Fibroblast of mammary gland (primary cell): ENCODE measurements at regions not wholly inside any gene's neighbourhood (a gene's known extent, or its start where the extent isn't known, plus 50 kb on each side); places are given as distances from the start of the nearest gene placed in this dataset.

Source experiments
- DNase-seq: peaks from one replicate; pipeline ENCODE4 v3.0.0-alpha.2; 2010; ENCODE audit warnings: low read depth
- H3K4me3 ChIP-seq: 2 replicates; pipeline ENCODE4 v1.5.1; 2011; ENCODE audit warnings: low read depth, mild to moderate bottlenecking, low read length, moderate library complexity; ENCODE audit not compliant: control insufficient read depth
- TF ChIP-seq, protein P1 (sequence below): conservative IDR thresholded peaks from 2 replicates; pipeline ENCODE4 v1.5.1; 2011; ENCODE audit warnings: low read depth, low read length, inconsistent platforms; ENCODE audit not compliant: control insufficient read depth, insufficient read depth

DNA sequence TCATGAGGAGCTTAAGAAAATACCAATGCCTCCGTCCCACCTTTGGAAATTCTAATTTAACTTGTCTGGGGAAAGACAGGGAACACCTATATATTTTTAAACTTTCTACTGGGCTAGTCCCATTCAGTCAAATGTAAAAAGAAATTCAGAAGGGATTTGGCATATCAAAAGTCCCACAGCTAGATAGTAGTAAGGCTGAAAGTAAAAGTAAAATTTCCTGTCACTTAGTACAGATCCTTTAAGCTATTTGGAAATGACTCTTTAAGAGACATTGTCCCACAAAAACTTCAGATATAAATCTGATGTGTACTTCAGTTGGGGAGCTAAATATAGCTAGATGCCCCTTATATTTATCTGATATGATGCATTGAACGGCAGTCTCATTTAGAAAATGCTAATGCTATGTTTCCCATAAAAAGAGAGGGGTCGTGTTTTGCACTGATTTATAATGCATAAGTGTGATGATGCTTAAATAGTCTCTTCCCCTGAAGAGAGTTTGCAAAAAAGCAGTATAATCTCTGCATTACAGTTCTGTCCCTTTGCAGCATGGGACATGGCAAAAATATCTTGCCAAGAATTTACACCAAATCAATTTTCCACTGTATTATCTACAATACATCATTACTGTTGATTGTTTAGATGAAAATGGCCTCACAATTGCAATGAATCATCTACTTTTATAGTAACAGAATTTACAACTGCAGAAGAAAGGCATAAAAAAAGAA is 860.8 kb upstream of the MAP3K7 start:
- H3K4me3 ChIP-seq: no peak overlapping the region
- DNase-seq: no peak
- TF ChIP-seq, protein P1, sequence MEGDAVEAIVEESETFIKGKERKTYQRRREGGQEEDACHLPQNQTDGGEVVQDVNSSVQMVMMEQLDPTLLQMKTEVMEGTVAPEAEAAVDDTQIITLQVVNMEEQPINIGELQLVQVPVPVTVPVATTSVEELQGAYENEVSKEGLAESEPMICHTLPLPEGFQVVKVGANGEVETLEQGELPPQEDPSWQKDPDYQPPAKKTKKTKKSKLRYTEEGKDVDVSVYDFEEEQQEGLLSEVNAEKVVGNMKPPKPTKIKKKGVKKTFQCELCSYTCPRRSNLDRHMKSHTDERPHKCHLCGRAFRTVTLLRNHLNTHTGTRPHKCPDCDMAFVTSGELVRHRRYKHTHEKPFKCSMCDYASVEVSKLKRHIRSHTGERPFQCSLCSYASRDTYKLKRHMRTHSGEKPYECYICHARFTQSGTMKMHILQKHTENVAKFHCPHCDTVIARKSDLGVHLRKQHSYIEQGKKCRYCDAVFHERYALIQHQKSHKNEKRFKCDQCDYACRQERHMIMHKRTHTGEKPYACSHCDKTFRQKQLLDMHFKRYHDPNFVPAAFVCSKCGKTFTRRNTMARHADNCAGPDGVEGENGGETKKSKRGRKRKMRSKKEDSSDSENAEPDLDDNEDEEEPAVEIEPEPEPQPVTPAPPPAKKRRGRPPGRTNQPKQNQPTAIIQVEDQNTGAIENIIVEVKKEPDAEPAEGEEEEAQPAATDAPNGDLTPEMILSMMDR: no peak

DNA sequence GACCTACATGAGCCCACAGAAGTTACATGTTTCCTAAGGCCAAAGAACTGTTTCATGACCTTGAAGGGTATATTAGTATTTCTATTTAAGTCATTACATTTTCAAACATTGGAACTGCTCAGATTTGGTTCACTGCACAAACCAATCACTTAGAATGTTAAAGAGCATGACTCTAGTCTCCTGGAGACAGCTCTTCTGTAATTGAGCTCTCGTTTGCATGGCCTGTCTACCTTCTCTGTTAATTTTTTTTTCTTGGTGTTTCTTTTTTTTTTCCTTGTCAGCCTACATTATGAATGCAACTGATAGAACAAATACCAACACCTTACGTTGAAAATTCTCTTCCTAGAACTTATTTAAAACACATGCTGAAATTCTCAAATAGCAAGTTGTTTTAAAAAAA is 860.2 kb upstream of the MAP3K7 start:
- H3K4me3 ChIP-seq: no peak overlapping the region
- TF ChIP-seq, protein P1: no peak
- DNase-seq: no peak

DNA sequence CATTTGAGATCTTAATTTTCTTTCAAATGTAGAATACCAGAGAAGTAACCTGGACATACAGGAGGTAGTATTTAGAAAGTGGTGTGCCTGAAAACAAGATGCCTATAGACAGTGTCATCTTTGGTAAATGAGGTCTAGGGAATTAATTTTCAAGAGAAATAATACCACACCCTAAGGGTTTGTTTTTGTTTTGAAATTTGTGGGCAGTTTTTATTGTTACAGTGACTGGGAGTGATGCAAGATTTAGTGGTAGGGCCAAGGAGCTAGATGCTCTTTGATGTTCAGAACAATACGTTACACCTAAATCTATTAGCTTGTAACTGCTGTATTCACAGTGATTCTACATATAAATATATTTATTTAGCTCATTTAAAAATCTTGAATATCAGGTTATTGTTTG is 856.5 kb upstream of the MAP3K7 start:
- no peak for DNase-seq
- H3K4me3 ChIP-seq: no peak overlapping the region
- TF ChIP-seq, protein P1: no peak

DNA sequence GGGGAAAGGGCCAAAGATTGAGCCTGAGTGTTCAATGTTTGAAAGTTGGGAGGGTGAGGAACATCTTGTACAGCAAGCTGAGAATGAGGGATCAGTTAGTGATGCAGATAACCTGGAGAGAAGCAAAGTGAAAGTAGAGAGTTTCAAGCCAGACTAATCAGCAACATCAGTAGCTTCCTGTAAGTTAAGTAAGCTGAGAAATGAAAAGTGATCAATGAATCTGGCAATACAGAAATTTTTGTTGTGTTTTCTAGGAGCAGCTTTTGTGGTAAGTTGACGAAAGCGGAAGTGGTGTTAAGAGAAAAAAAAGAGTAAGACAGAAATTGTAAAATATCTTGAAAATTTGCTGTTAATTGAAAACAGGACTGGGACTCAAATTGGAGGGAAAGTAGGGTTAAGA is 855.5 kb upstream of the MAP3K7 start:
- no peak for DNase-seq
- TF ChIP-seq, protein P1: no peak
- H3K4me3 ChIP-seq: no peak overlapping the region

DNA sequence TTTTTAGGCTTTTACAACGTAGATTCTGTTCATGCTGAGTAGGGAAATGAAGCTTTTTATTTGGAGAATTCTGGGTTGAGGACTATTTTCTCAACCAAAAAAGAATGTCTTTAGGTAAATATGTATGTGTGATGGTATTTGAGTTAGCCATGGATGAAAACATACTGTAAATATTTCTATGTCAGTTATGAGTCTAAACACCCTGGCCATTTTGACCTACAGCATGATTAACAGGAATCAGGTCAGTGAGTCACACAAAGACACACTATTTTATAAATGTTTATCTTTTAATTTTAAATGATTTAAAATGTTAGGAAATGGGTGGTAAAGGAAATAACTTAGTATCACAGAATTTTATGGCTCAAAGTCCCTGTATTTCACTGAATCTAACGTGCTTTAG is 851.7 kb upstream of the MAP3K7 start:
- TF ChIP-seq, protein P1: no peak
- DNase-seq: no peak

DNA sequence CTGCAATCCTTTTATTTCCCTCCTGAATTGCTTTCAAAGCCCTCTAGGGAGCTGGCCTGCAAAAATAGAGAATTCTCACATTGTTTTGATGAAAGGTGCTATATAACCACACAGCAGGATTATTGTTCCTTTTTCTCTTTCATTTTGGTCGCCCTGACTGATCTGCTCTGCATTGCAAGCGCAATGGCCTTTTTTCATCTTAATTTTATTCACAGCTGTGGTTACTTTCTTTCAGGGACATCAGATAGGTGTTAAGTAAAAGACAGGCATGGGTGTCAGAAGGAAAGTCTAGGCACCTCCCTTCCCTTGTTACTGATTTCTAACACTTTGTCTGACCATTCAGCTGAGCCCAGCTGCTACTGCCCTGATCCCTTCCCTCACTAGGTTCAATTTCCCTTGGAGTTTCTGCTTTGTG is 850.5 kb upstream of the MAP3K7 start:
- TF ChIP-seq, protein P1: no peak

More for the DNA sequence above, 851.7 kb upstream of the MAP3K7 start:
- no peak overlapping the region for H3K4me3 ChIP-seq

DNA sequence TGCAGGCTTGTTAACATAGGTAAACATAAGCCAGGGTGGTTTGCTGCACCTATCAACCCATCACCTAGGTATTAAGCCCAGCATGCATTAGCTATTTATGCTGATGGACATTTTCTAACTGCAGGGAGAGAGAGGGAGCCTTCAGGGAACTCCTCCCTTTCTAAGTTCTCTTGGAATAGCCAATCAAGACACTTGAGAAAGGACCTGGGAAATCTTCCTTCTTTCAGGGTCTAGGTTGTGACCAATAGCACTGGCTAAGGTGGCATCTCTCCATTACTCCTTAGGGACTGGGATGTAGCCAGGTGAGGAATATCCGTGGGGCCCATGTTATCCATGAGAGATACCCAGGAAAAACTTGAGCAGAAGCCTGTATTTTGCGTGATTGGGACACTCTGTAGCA is 849.6 kb upstream of the MAP3K7 start:
- TF ChIP-seq, protein P1: no peak
- no peak for DNase-seq
- H3K4me3 ChIP-seq: no peak overlapping the region

More for the DNA sequence above, 850.5 kb upstream of the MAP3K7 start:
- no peak overlapping the region for H3K4me3 ChIP-seq
- DNase-seq: no peak
